Gastroesophageal sphincter (tissue), 4 donors: ENCODE measurements at regions not wholly inside any gene's neighbourhood (a gene's known extent, or its start where the extent isn't known, plus 50 kb on each side); places are given as distances from the start of the nearest gene placed in this dataset.
"Not testable (repeated sequence)": the region's sequence is repeated elsewhere in the genome, so short reads cannot be mapped to it uniquely, and the experiment has no call there.

ENCODE experiments used
- ATAC-seq: fragments of 150-250 bp; one replicate; pipeline ENCODE4 v1.9.1; 2016; ENCODE audit warnings: mild to moderate bottlenecking, moderate library complexity
- H3K27ac ChIP-seq, 4 donors: fragments of 200-600 bp; sonication (generic) in 3 of 4; 1 replicate in 3 of 4; 2 replicates in 1 of 4; pipeline ENCODE4 v1.5.1; 2016 to 2019
- H3K27me3 ChIP-seq: fragments of 200-600 bp; sonication (generic); one replicate; pipeline ENCODE4 v1.5.1; 2019
- H3K36me3 ChIP-seq, 2 donors: fragments of 200-600 bp; sonication (generic); one replicate each; pipeline ENCODE4 v1.5.1; 2019; ENCODE audit warnings: control low read depth in 1 of 2
- H3K4me1 ChIP-seq, 3 donors: fragments of 200-600 bp; sonication (generic); 1 replicate in 2 of 3; 2 replicates in 1 of 3; pipeline ENCODE4 v1.5.1; 2016 to 2019; ENCODE audit warnings: control low read depth in 2 of 3
- H3K4me3 ChIP-seq, 2 donors: fragments of 200-600 bp; sonication (generic); one replicate each; pipeline ENCODE4 v1.5.1; 2019; ENCODE audit warnings: mild to moderate bottlenecking in 1 of 2, moderate library complexity in 1 of 2
- H3K9me3 ChIP-seq, 3 donors: fragments of 200-600 bp; sonication (generic); one replicate each; pipeline ENCODE4 v1.5.1; 2017 to 2019; ENCODE audit warnings: control low read depth in 2 of 3
- CTCF ChIP-seq, 4 experiments: fragments of 200-600 bp in 2 of 4; fragments of 450-650 bp in 2 of 4; sonication (generic) in 1 of 4; IDR thresholded peaks; one replicate each; pipeline ENCODE4 v1.5.1; 2017 to 2019; ENCODE audit warnings: antibody characterized with exemption in 4 of 4, mild to moderate bottlenecking in 2 of 4, moderate library complexity in 2 of 4
- EP300 ChIP-seq: sonication (generic); formaldehyde crosslinking; IDR thresholded peaks from one replicate; pipeline ENCODE4 v1.6.1; 2017; ENCODE audit warnings: antibody characterized with exemption, mild to moderate bottlenecking
- POLR2A ChIP-seq, 2 donors: fragments of 450-650 bp; IDR thresholded peaks; one replicate each; pipeline ENCODE4 v1.6.1; 2017; ENCODE audit warnings: antibody characterized with exemption in 2 of 2, mild to moderate bottlenecking in 2 of 2, moderate library complexity in 1 of 2
- POLR2AphosphoS5 ChIP-seq: sonication (generic); formaldehyde crosslinking; IDR thresholded peaks from one replicate; pipeline ENCODE4 v1.6.1; 2017; ENCODE audit warnings: antibody characterized with exemption
- WGBS, 2 donors: methylation state at CpG; one replicate each; pipeline ENCODE4 v1.1.5; 2018; ENCODE audit warnings: low coverage in 1 of 2; 5-methylcytosine and 5-hydroxymethylcytosine counted together

DNA sequence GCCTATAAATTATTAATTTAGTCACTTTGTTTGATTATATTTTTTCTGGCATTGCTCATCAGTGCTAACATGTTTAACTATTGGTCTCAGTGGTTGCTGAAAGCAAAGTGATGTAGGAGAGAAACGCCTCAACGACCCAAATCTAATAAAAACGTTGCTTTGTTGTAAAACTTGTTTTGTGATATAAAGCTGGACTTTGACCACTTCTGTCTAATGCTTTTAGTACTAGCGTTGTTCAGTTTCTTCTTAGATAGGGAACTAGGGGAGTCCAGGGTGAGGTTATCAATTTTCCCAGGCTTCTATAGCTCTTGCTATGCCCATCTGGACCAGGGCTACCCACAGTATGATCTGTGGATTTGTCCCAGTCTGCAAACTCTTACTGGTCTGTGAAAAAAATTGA is 80.6 kb upstream of the TBC1D5 start:
- no peak overlapping the region for H3K27ac ChIP-seq
- no peaks in the 10 kb centered on the region for H3K4me1 ChIP-seq
- ATAC-seq, result no peak
- no peak for TF ChIP-seq POLR2A (IDR thresholded peaks at IDR 0.05)
- TF ChIP-seq CTCF (IDR thresholded peaks at IDR 0.05), result no peak
- TF ChIP-seq EP300, result no peak
- TF ChIP-seq POLR2AphosphoS5, result no peak
- no peaks in the 10 kb centered on the region for H3K9me3 ChIP-seq
- no peaks in the 10 kb centered on the region for H3K27me3 ChIP-seq
- 73 to 77% methylated on average over 4 of the region's 4 CpGs for WGBS, 2 donors
- H3K4me3 ChIP-seq, result no peak overlapping the region
- no peaks in the 10 kb centered on the region for H3K36me3 ChIP-seq

DNA sequence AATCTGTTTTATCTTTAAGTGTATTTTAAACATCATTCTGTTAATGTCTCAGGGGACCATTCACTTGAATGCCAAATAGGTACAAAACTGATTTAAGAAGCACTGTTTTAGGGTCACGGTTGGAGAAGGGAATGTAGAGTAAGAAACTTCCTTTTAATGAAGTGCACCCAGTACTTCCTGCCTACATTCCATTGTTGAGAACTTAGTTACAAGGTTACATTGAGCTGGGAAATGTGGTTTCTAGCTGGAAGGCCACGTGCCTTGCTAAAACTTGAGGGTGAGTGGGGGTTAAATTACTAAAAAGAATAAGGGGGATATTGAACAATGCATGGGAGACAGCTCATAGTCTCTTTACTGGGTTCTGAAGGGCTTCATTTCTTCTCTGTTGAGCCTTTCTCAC is 78.3 kb upstream of the TBC1D5 start:
- no peaks in the 10 kb centered on the region for H3K9me3 ChIP-seq
- no peaks in the 10 kb centered on the region for H3K36me3 ChIP-seq
- ATAC-seq, result no peak
- H3K4me3 ChIP-seq, result no peak overlapping the region
- TF ChIP-seq CTCF (IDR thresholded peaks at IDR 0.05), result no peak
- TF ChIP-seq POLR2AphosphoS5, result no peak
- TF ChIP-seq POLR2A (IDR thresholded peaks at IDR 0.05), result no peak
- H3K4me1 ChIP-seq, result no peaks in the 10 kb centered on the region
- H3K27me3 ChIP-seq, result no peaks in the 10 kb centered on the region
- 40 to 45% methylated on average over 1 to 2 of the region's 2 CpGs for WGBS, 2 donors
- no peak overlapping the region for H3K27ac ChIP-seq

DNA sequence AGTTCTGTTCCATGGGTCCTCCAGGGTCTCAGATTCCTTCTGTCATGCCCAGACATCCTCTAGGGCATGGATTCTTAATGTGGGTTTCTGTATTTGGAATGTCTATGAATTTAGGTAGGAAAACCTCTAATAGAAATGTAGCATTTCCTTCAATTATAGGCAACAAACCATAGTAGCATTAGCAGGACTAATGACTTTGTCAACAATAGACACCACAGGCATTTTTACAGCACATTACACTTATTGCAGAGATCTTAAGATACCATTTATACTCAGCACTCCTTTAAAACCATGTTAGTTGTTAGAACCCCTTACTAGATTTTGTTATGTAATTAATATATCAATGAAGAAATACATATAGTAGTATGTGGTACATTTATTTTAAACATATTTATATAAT is 77.8 kb upstream of the TBC1D5 start:
- H3K27ac ChIP-seq, result no peak overlapping the region
- ATAC-seq, result no peak
- no peaks in the 10 kb centered on the region for H3K9me3 ChIP-seq
- no peak overlapping the region for H3K4me3 ChIP-seq
- TF ChIP-seq CTCF (IDR thresholded peaks at IDR 0.05) (no peak), POLR2AphosphoS5 (no peak), EP300 (no peak), POLR2A (IDR thresholded peaks at IDR 0.05) (no peak)
- no peaks in the 10 kb centered on the region for H3K4me1 ChIP-seq
- H3K27me3 ChIP-seq, result no peaks in the 10 kb centered on the region
- no peaks in the 10 kb centered on the region for H3K36me3 ChIP-seq

- not testable (repeated sequence) for H3K36me3 ChIP-seq, H3K27me3 ChIP-seq, H3K4me1 ChIP-seq, H3K4me3 ChIP-seq, H3K9me3 ChIP-seq, ATAC-seq, H3K27ac ChIP-seq
- 100% methylated on average over 1 of the region's 20 CpGs; no CpG with 5 or more reads in 1 of the 2 donors for WGBS, 2 donors
These were observed 75.5 kb upstream of the TBC1D5 start for GRCh38 chr3:17817973-17818372.

GRCh38 chr3:17817545-17817944 is 75.1 kb upstream of the TBC1D5 start:
- Histone ChIP-seq H3K9me3 (no peaks in the 10 kb centered on the region), H3K36me3 (no peaks in the 10 kb centered on the region), H3K27me3 (no peaks in the 10 kb centered on the region), H3K4me1 (no peaks in the 10 kb centered on the region), H3K4me3 (no peak overlapping the region), H3K27ac (no peak overlapping the region)
- no peak for ATAC-seq
- TF ChIP-seq CTCF (IDR thresholded peaks at IDR 0.05), result no peak
- TF ChIP-seq POLR2A (IDR thresholded peaks at IDR 0.05), result no peak
- no peak for TF ChIP-seq EP300
- TF ChIP-seq POLR2AphosphoS5, result no peak
- WGBS, 2 donors, result 100% methylated on average over 1 of the region's 9 CpGs; no CpG with 5 or more reads in 1 of the 2 donors

DNA sequence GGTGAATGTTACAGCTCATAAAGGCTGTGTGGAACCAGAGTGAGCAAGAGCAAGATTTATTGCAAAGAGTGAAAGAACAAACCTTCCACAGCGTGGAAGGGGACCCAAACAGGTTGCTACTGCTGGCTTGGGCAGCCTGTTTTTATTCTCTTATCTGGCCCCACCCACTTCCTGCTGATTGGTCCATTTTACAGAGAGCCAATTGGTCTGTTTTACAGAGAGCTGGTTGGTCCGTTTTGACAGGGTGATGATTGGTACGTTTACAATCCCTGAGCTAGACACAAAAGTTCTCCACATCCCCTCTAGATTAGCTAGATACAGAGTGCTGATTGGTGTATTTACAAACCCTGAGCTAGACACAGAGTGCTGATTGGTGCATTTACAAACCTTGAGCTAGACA is 74.4 kb upstream of the TBC1D5 start:
- H3K9me3 ChIP-seq, ATAC-seq, H3K4me1 ChIP-seq, H3K27ac ChIP-seq, H3K36me3 ChIP-seq, H3K27me3 ChIP-seq, H3K4me3 ChIP-seq: not testable (repeated sequence)
- 92% methylated on average over 2 of the region's 3 CpGs; no CpG with 5 or more reads in 1 of the 2 donors for WGBS, 2 donors

GRCh38 chr3:17812328-17812727 is 69.9 kb upstream of the TBC1D5 start:
- WGBS, 2 donors, result 94 to 96% methylated on average over 3 to 5 of the region's 7 CpGs
- H3K4me1 ChIP-seq, H3K27ac ChIP-seq, H3K36me3 ChIP-seq, ATAC-seq, H3K27me3 ChIP-seq, H3K9me3 ChIP-seq, H3K4me3 ChIP-seq: not testable (repeated sequence)
